Skeletal muscle cell (primary cell): ENCODE measurements at regions not wholly inside any gene's neighbourhood (a gene's known extent, or its start where the extent isn't known, plus 50 kb on each side); places are given as distances from the start of the nearest gene placed in this dataset.
"Not testable (repeated sequence)": the region's sequence is repeated elsewhere in the genome, so short reads cannot be mapped to it uniquely, and the experiment has no call there.

ENCODE experiments used
- DNase-seq: peaks from one replicate; pipeline ENCODE4 v3.0.0-alpha.2; 2010; ENCODE audit warnings: low read depth
- H3K4me3 ChIP-seq: 2 replicates; pipeline ENCODE4 v1.5.1; 2011; ENCODE audit warnings: low read depth, mild to moderate bottlenecking, control low read depth, low read length, moderate library complexity

GRCh38 chr17:31688701-31689100 is 170.3 kb downstream of the COPRS start:
- H3K4me3 ChIP-seq, result no peak overlapping the region
- DNase-seq, result no peak

GRCh38 chr17:31687505-31688126 is 171.4 kb downstream of the COPRS start:
- DNase-seq, result no peak
- no peak overlapping the region for H3K4me3 ChIP-seq

GRCh38 chr17:31686495-31686894 is 172.5 kb downstream of the COPRS start:
- no peak for DNase-seq
- no peak overlapping the region for H3K4me3 ChIP-seq

GRCh38 chr17:31684901-31685300 is 174.1 kb downstream of the COPRS start:
- no peak for DNase-seq
- H3K4me3 ChIP-seq, result no peak overlapping the region

GRCh38 chr17:31680126-31680525 is 178.9 kb downstream of the COPRS start:
- no peak overlapping the region for H3K4me3 ChIP-seq
- no peak for DNase-seq

GRCh38 chr17:31679667-31680066 is 179.4 kb downstream of the COPRS start:
- DNase-seq, result no peak
- H3K4me3 ChIP-seq, result no peak overlapping the region

GRCh38 chr17:31678431-31678830 is 180.6 kb downstream of the COPRS start:
- DNase-seq, result peak; percentile 59
- H3K4me3 ChIP-seq, result no peak overlapping the region

- no peak for DNase-seq
- H3K4me3 ChIP-seq, result no peak overlapping the region
Measured at GRCh38 chr17:31677681-31678080, 181.4 kb downstream of the COPRS start.

GRCh38 chr17:31677036-31677435 is 182.0 kb downstream of the COPRS start:
- H3K4me3 ChIP-seq, result no peak overlapping the region
- no peak for DNase-seq

- not testable (repeated sequence) for DNase-seq, H3K4me3 ChIP-seq
Measured at GRCh38 chr17:31675392-31675791, 183.7 kb downstream of the COPRS start.

GRCh38 chr17:31674717-31675349 is 184.2 kb downstream of the COPRS start:
- H3K4me3 ChIP-seq, result no peak overlapping the region
- DNase-seq, result no peak

- DNase-seq, result no peak
- no peak overlapping the region for H3K4me3 ChIP-seq
Measured at GRCh38 chr17:31674305-31674704, 184.7 kb downstream of the COPRS start.

GRCh38 chr17:31673076-31673475 is 186.0 kb downstream of the COPRS start:
- H3K4me3 ChIP-seq, result no peak overlapping the region
- DNase-seq, result no peak

- no peak overlapping the region for H3K4me3 ChIP-seq
- DNase-seq, result no peak
Measured at GRCh38 chr17:31672161-31672819, 186.8 kb downstream of the COPRS start.

GRCh38 chr17:31663576-31663975 is 195.5 kb downstream of the COPRS start:
- DNase-seq, result no peak
- H3K4me3 ChIP-seq, result no peak overlapping the region

- no peak for DNase-seq
- H3K4me3 ChIP-seq, result no peak overlapping the region
Measured at GRCh38 chr17:31660684-31661083, 198.4 kb downstream of the COPRS start.

GRCh38 chr17:31657876-31658275 is 201.2 kb downstream of the COPRS start:
- DNase-seq, result no peak
- no peak overlapping the region for H3K4me3 ChIP-seq

- H3K4me3 ChIP-seq, result no peak overlapping the region
- no peak for DNase-seq
Measured at GRCh38 chr17:31654936-31655335, 204.1 kb downstream of the COPRS start.

- DNase-seq, result no peak
- no peak overlapping the region for H3K4me3 ChIP-seq
Measured at GRCh38 chr17:31653691-31654090, 205.4 kb downstream of the COPRS start.

GRCh38 chr17:31650756-31651520 is 208.1 kb downstream of the COPRS start:
- H3K4me3 ChIP-seq, result no peak overlapping the region
- DNase-seq, result no peak
